HG02798 (cell line): ENCODE measurements at regions not wholly inside any gene's neighbourhood (a gene's known extent, or its start where the extent isn't known, plus 50 kb on each side); places are given as distances from the start of the nearest gene placed in this dataset.

ENCODE experiments used
- ATAC-seq: cut with Tn5 transposase; IDR thresholded peaks from one replicate; pipeline ENCODE4 v1.9.1; 2021; ENCODE audit warnings: mild to moderate bottlenecking; ENCODE audit not compliant: unreplicated experiment, poor library complexity

DNA sequence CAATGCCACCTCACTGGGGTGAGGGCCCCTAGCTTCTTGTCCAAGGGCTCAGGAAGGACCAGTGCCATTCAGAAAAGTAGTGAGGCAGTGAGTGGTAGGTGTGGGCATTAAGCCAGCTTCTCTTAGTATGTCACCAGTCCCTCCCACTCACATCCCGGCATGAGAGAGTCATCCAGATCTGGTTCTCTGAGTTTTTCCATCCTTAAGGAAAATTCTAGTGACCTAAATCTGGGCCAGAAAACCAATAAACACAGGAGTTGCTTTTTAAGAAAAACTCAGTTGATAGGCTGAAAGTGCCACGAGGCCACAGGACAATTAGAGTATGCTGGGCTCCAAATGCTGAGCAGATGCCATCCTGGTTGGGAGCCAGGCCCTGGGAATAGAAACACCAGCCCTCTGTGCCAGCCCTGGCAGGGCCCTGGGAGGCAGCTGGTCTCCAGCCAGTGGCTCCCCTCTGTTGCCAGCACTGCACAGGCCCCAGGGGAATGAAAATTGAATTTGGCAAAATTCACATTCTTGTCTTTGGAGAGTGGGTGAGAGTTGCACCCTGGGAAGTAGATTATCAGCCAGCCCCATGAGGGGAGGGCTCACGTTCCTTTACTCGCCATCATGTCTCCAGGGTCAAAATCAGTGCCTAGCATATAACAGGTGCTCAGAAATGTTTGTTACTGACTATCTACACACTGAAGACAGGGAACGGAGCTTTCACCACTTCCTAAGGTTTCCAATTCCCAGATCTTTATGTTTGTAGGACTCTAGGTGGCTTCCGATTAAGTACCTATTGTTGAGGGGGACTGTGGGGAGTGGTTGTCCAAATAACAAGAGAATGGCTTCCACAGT is 52.8 kb downstream of the FAM43A start:
- no peak for ATAC-seq

DNA sequence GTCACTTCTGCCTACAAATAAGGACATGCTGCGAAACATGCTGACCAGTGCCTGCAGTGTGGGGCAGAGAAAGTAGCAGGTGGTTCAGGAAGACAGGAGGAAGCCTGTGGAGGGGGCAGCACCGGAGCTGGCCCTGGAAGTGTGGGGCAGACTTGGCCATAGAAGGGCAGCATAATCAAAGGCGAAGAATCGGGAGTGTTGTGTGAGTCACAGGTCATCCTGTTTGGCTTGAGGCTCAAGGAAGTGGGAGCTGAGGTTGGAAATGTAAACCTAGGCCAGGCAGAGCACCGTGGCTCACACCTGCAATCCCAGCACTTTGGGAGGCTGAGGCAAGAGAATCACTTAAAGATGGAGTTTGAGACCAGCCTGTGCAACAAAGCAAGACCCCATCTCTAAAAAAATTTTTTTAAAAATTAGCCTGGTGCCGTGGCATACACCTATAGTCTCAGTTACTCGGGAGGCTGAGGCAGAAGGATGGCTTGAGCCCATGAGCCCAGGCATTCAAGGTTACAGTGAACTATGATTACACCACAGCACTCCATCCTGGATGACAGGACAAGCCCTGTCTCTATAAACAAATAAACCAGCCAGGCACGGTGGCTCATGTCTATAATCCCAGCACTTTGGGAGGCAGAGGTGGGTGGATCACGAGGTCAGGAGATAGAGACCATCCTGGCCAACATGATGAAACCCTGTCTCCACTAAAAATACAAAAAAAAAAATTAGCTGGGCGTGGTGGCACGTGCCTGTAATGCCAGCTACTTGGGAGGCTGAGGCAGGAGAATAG is 54.0 kb downstream of the FAM43A start:
- ATAC-seq: no peak

DNA sequence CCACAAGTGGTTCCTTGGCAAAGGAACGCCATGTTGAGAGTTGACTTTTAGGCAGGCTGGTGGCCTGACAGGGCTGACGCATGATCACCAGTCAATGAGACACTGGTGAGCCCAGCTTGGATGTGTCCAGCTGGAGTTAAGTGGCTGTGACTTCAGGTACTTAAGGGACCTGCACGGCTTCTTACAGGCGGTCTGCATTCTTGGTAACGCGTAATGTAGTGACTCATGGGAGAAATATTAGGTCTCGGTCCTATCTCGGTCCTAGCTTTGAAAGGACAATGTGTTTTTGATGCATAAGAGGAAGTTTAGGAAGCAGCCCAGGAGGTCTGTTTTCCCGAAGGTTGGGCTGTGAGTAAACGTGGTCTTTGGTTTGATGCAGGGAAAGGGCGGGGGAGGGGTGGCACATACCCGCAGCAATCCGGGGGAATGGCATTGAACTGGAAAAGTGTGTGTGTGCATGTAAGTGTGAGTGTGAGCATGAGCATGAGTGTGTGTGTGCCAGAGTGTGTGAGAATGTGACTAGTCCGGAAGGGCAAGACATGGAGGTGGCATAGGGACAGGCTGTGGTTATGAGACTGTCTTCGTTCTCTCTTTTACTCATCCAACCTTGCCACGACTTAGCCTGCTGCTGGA is 55.3 kb downstream of the FAM43A start:
- ATAC-seq: no peak

- ATAC-seq: no peak
Observed at GRCh38 chr3:194741916-194742315, 56.2 kb downstream of the FAM43A start.

DNA sequence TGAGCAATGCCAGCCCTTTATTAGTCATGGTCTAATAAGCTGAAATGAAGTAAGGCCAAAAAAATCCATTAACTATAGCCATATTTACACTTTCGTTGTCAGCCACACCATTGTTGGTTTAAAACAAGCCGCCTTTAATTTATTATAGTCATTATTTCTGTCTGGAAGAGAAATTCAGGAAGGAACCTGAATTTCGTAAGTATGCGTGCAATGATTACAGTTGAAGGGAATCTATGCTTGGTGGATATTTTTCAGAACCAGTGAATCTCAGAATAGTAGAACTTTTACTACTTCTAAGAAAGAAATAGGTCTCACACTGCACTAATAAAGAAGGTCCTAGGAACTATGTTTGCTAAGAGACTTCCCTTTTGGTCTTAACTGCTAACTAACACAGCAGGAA is 59.1 kb downstream of the FAM43A start:
- ATAC-seq: no peak

DNA sequence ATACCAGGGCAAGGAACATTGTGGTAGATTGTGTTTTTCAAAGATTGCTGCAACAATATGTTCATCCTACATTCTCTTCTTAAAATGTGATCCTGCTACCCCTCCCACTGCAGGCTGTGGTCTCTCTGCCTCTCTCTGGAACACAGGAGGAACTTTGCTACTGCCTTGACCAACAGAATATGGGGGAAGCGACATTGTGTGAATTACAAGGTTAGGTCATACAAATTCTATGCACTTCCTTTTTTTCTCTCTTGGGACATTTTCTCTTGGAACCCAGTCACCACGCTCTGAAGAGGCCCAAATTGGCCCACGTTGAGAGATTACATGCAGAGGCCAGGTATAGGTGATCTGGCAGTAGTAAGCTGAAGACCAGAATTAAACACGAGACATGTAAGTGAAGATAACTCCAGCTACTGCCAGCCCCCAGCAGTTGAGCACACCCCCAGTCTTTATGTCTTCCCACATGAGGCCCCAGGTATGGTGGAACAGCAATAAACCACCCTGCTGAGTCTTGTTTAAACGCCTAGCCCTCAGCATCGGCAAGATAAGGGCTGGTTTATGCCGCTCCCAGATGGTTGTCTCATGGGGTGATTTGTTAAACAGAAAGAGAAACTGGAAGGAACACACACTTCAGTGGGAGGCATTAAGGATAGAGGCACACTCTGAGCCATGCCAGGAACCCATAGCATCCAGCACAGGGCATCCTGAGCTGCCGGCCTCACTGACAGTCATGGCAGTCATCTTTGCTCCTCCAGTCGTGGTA is 59.9 kb downstream of the FAM43A start:
- ATAC-seq: no peak

- no peak for ATAC-seq
Observed at GRCh38 chr3:194748225-194748624, 62.5 kb downstream of the FAM43A start.

GRCh38 chr3:194749631-194750490 is 64.2 kb downstream of the FAM43A start:
- ATAC-seq: no peak

DNA sequence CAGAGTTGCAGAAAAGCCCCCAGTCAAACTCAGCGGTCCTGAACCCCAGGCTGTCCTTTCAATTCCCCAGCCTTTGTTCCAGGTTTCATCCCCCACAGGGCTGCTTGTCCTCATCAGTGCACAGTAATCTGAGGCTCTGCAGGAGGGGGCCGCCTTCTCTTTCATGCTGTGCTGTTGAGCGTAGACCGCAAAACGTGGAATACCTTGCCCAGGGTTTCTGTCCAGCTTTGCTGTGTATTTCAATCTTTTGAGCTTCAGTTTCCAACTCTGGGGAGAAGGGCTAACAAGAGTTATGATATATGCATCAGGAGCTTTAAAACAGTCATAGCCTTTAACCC is 64.8 kb downstream of the FAM43A start:
- ATAC-seq: no peak

DNA sequence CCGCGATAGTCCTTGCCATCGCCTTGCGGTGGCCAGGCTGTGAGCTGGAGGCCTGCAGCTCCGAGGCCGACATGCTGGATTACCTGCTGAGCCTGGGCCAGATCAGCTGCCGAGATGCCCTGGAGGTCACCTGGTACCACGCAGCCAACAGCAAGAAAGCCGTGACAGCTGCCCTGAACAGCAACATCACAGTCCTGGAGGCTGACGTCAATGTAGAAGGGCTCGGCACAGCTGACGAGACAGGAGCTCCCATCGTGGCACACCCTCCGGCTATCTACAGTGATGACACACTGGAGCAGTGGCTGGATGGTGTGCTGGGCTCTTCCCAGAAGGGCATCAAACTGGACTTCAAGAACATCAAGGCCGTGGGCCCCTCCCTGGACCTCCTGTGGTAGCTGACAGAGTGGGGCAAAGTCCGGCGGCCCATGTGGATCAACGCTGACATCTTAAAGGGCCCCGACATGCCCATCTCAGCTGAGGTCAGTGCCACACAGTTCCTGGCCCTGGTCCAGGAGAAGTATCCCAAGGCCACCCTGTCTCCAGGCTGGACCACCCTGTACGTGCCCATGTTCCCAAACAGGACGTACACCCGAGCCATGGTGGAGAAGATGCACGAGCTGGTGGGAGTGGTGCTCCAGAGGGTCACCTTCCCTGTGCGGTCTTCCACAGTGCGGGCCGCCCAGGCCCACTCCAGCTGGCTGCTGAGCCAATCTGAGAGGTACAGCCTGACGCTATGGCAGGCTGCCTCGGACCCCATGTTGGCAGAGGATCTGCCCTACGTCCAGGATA is 70.2 kb downstream of the FAM43A start:
- no peak for ATAC-seq

GRCh38 chr3:194756460-194756779 is 70.7 kb downstream of the FAM43A start:
- no peak for ATAC-seq

- no peak for ATAC-seq
Observed at GRCh38 chr3:194756791-194757325, 71.2 kb downstream of the FAM43A start.

DNA sequence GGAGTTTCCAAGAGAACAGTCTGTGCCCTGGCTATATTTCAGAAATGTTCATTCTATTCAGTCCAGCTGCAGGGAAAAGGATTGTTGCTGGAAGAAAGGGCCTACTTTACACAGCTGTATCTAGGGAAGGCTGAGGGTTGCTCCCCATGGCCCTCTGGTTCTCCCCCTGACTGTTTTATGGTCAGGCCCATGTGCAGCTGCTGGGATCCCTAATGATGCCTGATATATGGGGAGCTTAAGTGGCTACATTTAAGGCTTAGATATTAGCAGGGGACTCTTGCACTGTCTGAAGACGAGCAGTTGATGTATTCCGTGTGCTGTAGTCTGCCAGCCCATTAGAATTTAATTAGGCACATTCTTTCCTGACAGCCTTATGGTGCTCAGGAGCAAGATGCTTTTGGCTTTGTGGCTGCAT is 72.0 kb downstream of the FAM43A start:
- no peak for ATAC-seq

DNA sequence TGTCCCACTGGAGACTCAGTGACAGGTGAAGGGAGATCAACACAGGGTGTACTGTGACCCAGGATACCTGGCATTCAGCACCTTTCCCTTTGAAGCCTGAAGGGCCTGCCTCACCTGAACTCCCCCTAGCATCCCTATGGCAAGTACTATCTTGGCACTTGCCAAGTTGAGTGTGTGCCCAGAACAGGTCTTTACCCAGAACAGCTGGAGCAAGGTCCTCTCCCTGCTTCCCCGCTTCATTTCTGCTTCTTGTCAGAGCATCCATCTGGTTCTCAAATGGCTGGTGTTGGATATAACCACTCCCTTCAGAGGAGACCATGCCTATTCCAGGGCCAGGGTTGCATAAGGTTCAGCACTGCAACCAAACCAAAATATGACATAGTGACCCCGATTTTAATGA is 73.0 kb downstream of the FAM43A start:
- ATAC-seq: no peak

- no peak for ATAC-seq
Observed at GRCh38 chr3:194760494-194761137, 74.9 kb downstream of the FAM43A start.

GRCh38 chr3:194761384-194761783 is 75.7 kb downstream of the FAM43A start:
- no peak for ATAC-seq

GRCh38 chr3:194766845-194767244 is 81.2 kb downstream of the FAM43A start:
- ATAC-seq: no peak

DNA sequence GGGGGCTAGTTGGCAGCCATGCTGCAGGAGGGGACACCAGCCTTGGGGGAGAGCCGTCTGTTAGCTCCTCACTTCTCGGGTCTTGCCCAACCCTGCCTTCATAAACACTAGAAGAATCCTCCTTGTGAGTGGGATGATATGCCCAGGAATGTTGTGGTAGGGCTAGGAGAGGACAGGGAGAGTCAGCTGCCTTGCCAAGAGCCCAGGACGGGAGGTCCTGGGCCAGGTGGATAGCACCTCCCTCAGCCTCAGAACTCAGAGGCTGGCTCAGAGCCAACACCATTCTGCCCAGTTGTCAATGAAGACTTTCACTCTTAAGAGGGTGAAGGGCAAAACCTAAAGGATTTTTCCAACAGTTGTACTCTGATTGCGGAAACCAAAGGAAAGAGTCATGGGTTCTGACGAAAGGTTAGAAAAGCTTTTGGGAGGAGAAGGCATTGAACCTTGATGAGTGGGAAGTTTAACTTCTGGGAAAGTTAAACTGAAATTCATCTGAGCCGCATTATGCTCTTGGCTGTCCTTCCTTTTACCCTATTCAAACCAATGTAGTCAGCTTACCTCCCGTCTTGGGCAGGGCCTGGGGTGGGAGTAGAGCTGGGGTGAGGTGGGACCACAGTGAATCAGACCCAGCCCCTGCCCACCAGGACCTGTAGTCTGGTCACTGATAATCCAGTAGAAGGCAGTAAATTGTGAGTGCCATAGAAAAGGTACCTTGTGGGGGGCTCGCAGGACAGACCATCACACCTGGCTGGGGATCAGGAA is 81.9 kb downstream of the FAM43A start:
- no peak for ATAC-seq
